ENCODE measurements at regions not wholly inside any gene's neighbourhood (a gene's known extent, or its start where the extent isn't known, plus 50 kb on each side); places are given as distances from the start of the nearest gene placed in this dataset.

DNA sequence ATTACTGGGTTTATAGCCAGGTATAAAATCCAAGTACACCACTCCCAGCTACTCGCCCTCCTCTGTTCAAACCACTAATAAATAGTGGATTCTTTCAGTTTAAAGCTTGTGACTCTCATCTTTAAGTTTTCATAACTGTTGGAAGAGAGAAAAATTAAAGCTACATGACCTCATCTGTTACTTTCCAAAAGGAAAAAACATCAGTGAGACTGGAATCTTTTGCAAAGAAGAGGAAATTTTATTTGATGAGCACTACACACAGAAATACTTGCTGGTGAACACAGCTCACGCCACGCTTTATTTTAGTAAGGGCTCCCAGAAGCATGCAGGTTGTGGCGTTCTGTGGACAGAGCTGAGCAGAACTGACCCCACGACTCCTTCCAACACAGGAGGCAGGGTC lies 527.0 kb upstream of the MGMT start:
- Histone ChIP-seq H3K4me3 (ENCODE audit: low read length in 3 of 3) (no peak overlapping the region), H3K36me3 (ENCODE audit: control insufficient read depth in 3 of 3, insufficient read depth in 3 of 3, low read length in 3 of 3) (no peaks in the 10 kb centered on the region), H3K9me3 (ENCODE audit: control insufficient read depth in 3 of 3, low read length in 3 of 3) (no peaks in the 10 kb centered on the region), H3K9ac (ENCODE audit: low read depth in 1 of 3, low read length in 3 of 3) (no peak overlapping the region), H3K4me1 (ENCODE audit: control insufficient read depth in 3 of 3, insufficient read depth in 3 of 3, low read length in 3 of 3) (peaks cover 0 to 3% (median 0%) of the 10 kb centered on the region in 3 donors), H3K27me3 (ENCODE audit: control insufficient read depth in 3 of 3, insufficient read depth in 3 of 3, low read length in 3 of 3) (no peaks in the 10 kb centered on the region), H3K27ac (ENCODE audit: low read depth, low read length) (no peak overlapping the region)

DNA sequence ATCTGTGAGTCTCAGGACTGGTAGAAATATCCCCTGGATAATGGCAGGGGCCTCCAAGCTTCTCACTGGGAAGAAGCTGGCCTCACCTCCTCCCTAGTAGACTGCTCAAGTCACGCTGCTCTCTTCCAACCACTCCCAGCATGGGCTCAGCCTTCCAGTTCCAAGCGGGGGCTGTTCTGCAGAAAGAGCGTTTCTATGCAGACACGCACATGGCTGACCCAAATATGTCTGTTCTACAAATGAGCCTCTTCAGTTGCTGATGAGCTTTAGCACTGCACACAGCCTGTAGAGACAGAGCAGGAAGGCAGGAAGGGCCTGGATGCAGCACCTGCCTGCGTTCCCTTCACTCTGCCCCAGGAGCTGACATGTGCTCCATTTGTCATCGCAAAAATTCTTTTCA lies 523.9 kb upstream of the MGMT start:
- Histone ChIP-seq H3K27ac (ENCODE audit: low read depth, low read length) (no peak overlapping the region), H3K27me3 (ENCODE audit: control insufficient read depth in 3 of 3, insufficient read depth in 3 of 3, low read length in 3 of 3) (peaks cover 0 to 6% (median 0%) of the 10 kb centered on the region in 3 donors), H3K4me1 (ENCODE audit: control insufficient read depth in 3 of 3, insufficient read depth in 3 of 3, low read length in 3 of 3) (peaks cover 0 to 2% (median 0%) of the 10 kb centered on the region in 3 donors), H3K9me3 (ENCODE audit: control insufficient read depth in 3 of 3, low read length in 3 of 3) (peaks cover 0 to 2% (median 2%) of the 10 kb centered on the region in 3 donors), H3K36me3 (ENCODE audit: control insufficient read depth in 3 of 3, insufficient read depth in 3 of 3, low read length in 3 of 3) (no peaks in the 10 kb centered on the region), H3K9ac (ENCODE audit: low read depth in 1 of 3, low read length in 3 of 3) (no peak overlapping the region), H3K4me3 (ENCODE audit: low read length in 3 of 3) (no peak overlapping the region)

DNA sequence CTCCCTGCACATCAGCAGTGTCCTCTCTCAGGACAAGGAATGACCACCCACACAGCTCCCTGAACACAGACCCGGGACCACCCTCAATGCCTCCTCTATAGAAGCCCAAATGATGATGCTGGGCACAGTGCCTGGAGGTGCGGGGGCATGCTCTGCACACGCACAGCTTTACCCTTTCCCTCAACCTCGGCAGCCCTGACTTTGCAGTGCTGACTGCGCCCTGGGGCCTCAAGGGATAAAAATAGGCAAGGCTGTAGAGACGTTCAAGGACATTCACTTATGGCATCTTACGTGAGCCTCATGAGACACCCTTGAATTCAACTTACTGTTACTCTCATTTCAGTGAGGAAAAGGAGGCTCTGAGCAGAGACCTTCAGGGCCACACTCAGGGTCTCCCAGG lies 521.6 kb upstream of the MGMT start:
- Histone ChIP-seq H3K27me3 (ENCODE audit: control insufficient read depth in 3 of 3, insufficient read depth in 3 of 3, low read length in 3 of 3) (peaks cover 0 to 6% (median 0%) of the 10 kb centered on the region in 3 donors), H3K9ac (ENCODE audit: low read depth in 1 of 3, low read length in 3 of 3) (no peak overlapping the region), H3K9me3 (ENCODE audit: control insufficient read depth in 3 of 3, low read length in 3 of 3) (peaks cover 0 to 2% (median 2%) of the 10 kb centered on the region in 3 donors), H3K4me1 (ENCODE audit: control insufficient read depth in 3 of 3, insufficient read depth in 3 of 3, low read length in 3 of 3) (no peaks in the 10 kb centered on the region), H3K36me3 (ENCODE audit: control insufficient read depth in 3 of 3, insufficient read depth in 3 of 3, low read length in 3 of 3) (no peaks in the 10 kb centered on the region), H3K4me3 (ENCODE audit: low read length in 3 of 3) (no peak overlapping the region), H3K27ac (ENCODE audit: low read depth, low read length) (no peak overlapping the region)

DNA sequence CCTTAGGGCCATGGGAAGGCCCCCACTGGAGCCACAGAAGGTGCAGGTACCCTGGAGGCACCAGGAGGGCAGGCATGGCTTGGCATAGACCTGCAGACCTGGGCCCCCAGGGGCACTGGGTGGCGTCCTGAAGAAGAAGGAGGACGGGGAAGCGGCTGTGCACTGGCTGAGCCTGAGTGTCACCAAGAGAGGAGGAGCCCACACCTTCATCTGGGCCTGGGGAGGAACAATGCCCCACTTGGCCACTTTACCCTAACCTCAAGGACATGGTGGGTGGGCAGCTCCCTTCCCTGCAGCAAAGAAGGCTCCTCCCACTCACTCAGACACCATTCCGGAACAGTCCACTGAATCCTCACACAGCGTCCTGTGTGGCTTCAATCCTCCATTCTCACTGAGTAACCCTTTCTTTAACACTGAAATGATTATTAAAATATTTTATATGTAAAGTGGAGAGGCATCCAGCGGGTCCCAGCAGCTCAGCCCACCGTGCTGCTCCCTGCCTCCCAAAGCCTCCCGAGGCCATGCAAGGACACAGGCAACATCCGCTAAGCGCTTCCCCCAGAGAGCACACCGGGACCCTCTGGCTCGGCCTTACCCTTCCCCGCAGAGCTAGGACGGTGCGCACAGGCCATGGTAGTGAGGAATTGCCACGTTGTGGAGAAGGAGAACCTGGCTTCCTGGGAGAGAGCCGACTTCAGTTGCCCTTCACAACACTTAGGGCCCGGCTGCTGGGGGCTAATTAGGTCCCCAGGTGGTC lies 516.7 kb upstream of the MGMT start:
- H3K36me3 ChIP-seq (ENCODE audit: control insufficient read depth in 3 of 3, insufficient read depth in 3 of 3, low read length in 3 of 3) = no peaks in the 10 kb centered on the region
- peaks cover 0 to 6% (median 0%) of the 10 kb centered on the region in 3 donors for H3K27me3 ChIP-seq (ENCODE audit: control insufficient read depth in 3 of 3, insufficient read depth in 3 of 3, low read length in 3 of 3)
- H3K27ac ChIP-seq (ENCODE audit: low read depth, low read length) = no peak overlapping the region
- H3K9ac ChIP-seq (ENCODE audit: low read depth in 1 of 3, low read length in 3 of 3) = no peak overlapping the region
- H3K4me3 ChIP-seq (ENCODE audit: low read length in 3 of 3) = no peak overlapping the region
- H3K9me3 ChIP-seq (ENCODE audit: control insufficient read depth in 3 of 3, low read length in 3 of 3) = peaks cover 0 to 2% (median 2%) of the 10 kb centered on the region in 3 donors
- no peaks in the 10 kb centered on the region for H3K4me1 ChIP-seq (ENCODE audit: control insufficient read depth in 3 of 3, insufficient read depth in 3 of 3, low read length in 3 of 3)

DNA sequence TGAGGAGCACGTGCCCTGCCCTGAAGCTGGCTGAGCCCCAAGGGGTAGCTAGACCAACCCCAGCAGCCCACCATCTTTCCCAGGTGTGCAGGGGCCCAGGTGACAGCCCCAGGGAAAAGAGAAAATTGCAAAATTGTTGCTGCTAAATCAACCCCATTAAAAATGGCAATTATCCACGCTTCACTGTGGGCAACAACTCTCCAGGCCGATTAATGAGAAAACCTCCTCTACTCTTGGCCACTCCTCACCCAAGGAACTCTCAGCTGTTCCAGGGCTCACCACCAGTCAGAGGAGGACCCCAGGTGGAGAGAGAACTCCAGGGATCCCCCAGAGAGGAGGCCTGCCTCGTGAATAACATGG lies 516.1 kb upstream of the MGMT start:
- Histone ChIP-seq H3K27ac (ENCODE audit: low read depth, low read length) (no peak overlapping the region), H3K27me3 (ENCODE audit: control insufficient read depth in 3 of 3, insufficient read depth in 3 of 3, low read length in 3 of 3) (peaks cover 0 to under 1% (median 0%) of the 10 kb centered on the region in 3 donors), H3K4me3 (ENCODE audit: low read length in 3 of 3) (no peak overlapping the region), H3K36me3 (ENCODE audit: control insufficient read depth in 3 of 3, insufficient read depth in 3 of 3, low read length in 3 of 3) (no peaks in the 10 kb centered on the region), H3K4me1 (ENCODE audit: control insufficient read depth in 3 of 3, insufficient read depth in 3 of 3, low read length in 3 of 3) (no peaks in the 10 kb centered on the region), H3K9ac (ENCODE audit: low read depth in 1 of 3, low read length in 3 of 3) (no peak overlapping the region), H3K9me3 (ENCODE audit: control insufficient read depth in 3 of 3, low read length in 3 of 3) (peaks cover 0 to 2% (median 2%) of the 10 kb centered on the region in 3 donors)

DNA sequence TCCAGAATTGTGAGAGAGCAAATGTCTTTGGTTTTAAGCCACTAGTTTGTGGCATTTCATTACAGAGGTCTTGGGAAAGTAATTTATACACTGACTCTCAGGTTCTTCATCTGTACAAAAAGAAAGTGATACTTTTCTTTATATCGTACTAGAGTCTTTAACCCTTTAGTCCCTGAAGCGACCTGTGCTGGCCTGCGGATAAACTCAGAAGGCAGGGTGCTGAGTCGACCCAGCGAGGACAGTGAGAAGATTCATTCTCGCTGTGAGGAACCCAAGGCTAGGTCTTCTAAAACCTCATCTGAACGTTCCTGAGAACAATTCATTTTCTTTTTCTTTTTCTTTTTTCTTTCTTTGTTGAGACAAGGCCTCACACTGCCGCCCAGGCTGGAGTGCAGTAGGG lies 514.2 kb upstream of the MGMT start:
- Histone ChIP-seq H3K9me3 (ENCODE audit: control insufficient read depth in 3 of 3, low read length in 3 of 3) (no peaks in the 10 kb centered on the region), H3K36me3 (ENCODE audit: control insufficient read depth in 3 of 3, insufficient read depth in 3 of 3, low read length in 3 of 3) (no peaks in the 10 kb centered on the region), H3K4me3 (ENCODE audit: low read length in 3 of 3) (no peak overlapping the region), H3K27me3 (ENCODE audit: control insufficient read depth in 3 of 3, insufficient read depth in 3 of 3, low read length in 3 of 3) (no peaks in the 10 kb centered on the region), H3K27ac (ENCODE audit: low read depth, low read length) (no peak overlapping the region), H3K4me1 (ENCODE audit: control insufficient read depth in 3 of 3, insufficient read depth in 3 of 3, low read length in 3 of 3) (no peaks in the 10 kb centered on the region), H3K9ac (ENCODE audit: low read depth in 1 of 3, low read length in 3 of 3) (no peak overlapping the region)

DNA sequence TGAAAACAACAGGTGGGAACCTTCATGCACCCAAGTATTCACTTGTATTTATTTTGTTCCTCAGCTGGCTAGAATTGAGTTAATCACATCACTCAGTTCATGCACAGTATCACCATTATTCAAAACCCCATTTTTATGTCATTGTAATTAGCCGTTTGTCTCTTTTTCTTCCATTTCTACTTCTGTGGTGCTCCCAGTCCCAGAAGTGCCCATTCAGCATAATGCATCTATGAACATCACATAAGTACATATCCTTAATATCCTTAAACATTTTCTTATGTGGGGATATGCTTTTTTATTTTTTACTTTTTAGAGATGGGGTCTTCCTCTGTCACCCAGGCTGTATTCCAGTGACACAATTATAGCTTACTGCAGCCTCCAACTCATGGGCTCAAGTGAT lies 510.9 kb upstream of the MGMT start:
- Histone ChIP-seq H3K4me3 (ENCODE audit: low read length in 3 of 3) (no peak overlapping the region), H3K9me3 (ENCODE audit: control insufficient read depth in 3 of 3, low read length in 3 of 3) (no peaks in the 10 kb centered on the region)

DNA sequence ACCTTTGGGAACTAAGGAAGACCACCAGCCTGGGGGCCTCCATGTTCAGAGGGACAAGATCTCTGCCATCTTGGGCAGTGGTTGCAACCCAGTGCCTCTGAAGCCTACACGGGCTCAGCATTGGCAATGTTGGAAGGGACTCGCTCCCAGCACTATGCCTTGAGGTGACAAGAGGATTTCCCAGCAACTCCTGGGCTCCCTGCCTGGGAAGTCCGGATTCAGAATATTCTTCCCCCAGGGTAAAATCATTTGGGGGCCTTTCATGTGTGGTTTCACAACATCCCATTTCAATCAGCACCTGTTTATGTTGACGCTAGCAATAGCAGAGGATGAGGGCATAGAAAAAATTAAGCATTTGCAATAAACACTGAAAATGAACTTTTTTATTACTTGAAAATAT lies 509.8 kb upstream of the MGMT start:
- no peak overlapping the region for H3K9ac ChIP-seq (ENCODE audit: low read depth in 1 of 3, low read length in 3 of 3)

More for the DNA sequence above, 510.9 kb upstream of the MGMT start:
- Histone ChIP-seq H3K4me1 (ENCODE audit: control insufficient read depth in 3 of 3, insufficient read depth in 3 of 3, low read length in 3 of 3) (no peaks in the 10 kb centered on the region), H3K27me3 (ENCODE audit: control insufficient read depth in 3 of 3, insufficient read depth in 3 of 3, low read length in 3 of 3) (peaks cover 0 to 1% (median 0%) of the 10 kb centered on the region in 3 donors), H3K36me3 (ENCODE audit: control insufficient read depth in 3 of 3, insufficient read depth in 3 of 3, low read length in 3 of 3) (no peaks in the 10 kb centered on the region), H3K27ac (ENCODE audit: low read depth, low read length) (no peak overlapping the region), H3K9ac (ENCODE audit: low read depth in 1 of 3, low read length in 3 of 3) (no peak overlapping the region)

DNA sequence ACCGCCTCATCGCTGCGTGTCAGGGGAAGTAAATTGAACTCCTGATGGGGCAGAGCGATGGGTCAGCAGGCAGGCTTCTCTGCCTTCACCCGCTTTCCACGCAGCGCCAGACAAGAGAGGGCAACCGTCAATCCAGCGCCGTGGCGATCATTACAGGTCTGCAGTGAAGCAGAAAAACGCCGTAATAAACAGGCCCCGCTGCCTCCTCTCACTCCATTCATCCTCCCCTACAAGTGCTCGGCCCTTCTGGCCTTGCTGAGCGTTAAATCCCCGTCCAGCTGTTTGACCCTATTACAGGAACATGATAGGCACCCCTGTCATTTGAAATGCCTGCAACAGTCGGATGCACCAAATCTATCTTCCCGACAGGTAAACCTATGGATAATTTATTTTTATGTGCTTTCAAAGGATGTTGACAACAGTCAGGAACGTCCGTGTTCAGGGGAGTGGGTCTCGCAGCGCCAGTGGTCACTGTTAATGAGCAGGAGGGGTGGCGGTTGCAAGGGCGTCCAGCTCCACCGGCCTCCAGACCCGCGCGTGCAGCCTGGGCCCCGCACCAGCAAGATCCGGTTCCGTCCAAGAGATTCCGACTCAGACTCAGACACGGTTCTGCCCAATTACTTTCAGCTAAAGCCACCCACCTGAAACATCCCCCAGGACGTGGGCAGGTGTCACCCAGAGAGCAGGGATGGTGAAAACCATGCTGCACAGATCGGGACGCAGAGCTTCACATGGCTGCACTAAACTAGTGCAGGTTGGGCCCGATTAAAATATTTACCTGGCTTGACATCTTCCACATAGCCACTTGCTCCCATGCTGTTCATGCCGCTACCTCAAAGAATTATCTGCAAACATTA lies 508.0 kb upstream of the MGMT start:
- Histone ChIP-seq H3K36me3 (ENCODE audit: control insufficient read depth in 3 of 3, insufficient read depth in 3 of 3, low read length in 3 of 3) (no peaks in the 10 kb centered on the region), H3K27ac (ENCODE audit: low read depth, low read length) (no peak overlapping the region), H3K4me3 (ENCODE audit: low read length in 3 of 3) (no peak overlapping the region), H3K4me1 (ENCODE audit: control insufficient read depth in 3 of 3, insufficient read depth in 3 of 3, low read length in 3 of 3) (no peaks in the 10 kb centered on the region), H3K9ac (ENCODE audit: low read depth in 1 of 3, low read length in 3 of 3) (no peak overlapping the region), H3K9me3 (ENCODE audit: control insufficient read depth in 3 of 3, low read length in 3 of 3) (no peaks in the 10 kb centered on the region), H3K27me3 (ENCODE audit: control insufficient read depth in 3 of 3, insufficient read depth in 3 of 3, low read length in 3 of 3) (peaks cover 0 to 3% (median 0%) of the 10 kb centered on the region in 3 donors)

More for the DNA sequence above, 509.8 kb upstream of the MGMT start:
- Histone ChIP-seq H3K27me3 (ENCODE audit: control insufficient read depth in 3 of 3, insufficient read depth in 3 of 3, low read length in 3 of 3) (peaks cover 0 to 3% (median 0%) of the 10 kb centered on the region in 3 donors), H3K9me3 (ENCODE audit: control insufficient read depth in 3 of 3, low read length in 3 of 3) (no peaks in the 10 kb centered on the region), H3K4me1 (ENCODE audit: control insufficient read depth in 3 of 3, insufficient read depth in 3 of 3, low read length in 3 of 3) (no peaks in the 10 kb centered on the region), H3K4me3 (ENCODE audit: low read length in 3 of 3) (no peak overlapping the region), H3K36me3 (ENCODE audit: control insufficient read depth in 3 of 3, insufficient read depth in 3 of 3, low read length in 3 of 3) (no peaks in the 10 kb centered on the region), H3K27ac (ENCODE audit: low read depth, low read length) (no peak overlapping the region)

DNA sequence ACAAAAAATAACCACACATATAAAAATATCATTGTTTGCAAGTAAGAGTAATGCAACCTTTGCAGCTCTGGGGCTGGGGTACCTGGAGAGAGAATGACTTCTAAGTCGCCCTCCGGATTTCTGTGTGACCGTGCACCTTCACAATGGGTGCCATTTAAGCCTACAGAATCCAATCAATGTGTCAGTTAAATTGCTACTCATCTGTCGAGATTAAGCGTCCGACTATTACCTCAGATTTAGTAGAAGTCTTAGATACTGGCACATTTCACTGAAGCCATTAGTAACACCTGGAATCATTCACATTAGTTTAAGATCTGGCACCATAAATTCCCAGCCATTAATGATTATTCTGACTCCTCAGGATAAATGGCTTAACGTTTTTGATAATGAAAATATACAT lies 507.3 kb upstream of the MGMT start:
- Histone ChIP-seq H3K4me1 (ENCODE audit: control insufficient read depth in 3 of 3, insufficient read depth in 3 of 3, low read length in 3 of 3) (no peaks in the 10 kb centered on the region), H3K36me3 (ENCODE audit: control insufficient read depth in 3 of 3, insufficient read depth in 3 of 3, low read length in 3 of 3) (no peaks in the 10 kb centered on the region), H3K9me3 (ENCODE audit: control insufficient read depth in 3 of 3, low read length in 3 of 3) (no peaks in the 10 kb centered on the region), H3K9ac (ENCODE audit: low read depth in 1 of 3, low read length in 3 of 3) (no peak overlapping the region), H3K27ac (ENCODE audit: low read depth, low read length) (no peak overlapping the region), H3K27me3 (ENCODE audit: control insufficient read depth in 3 of 3, insufficient read depth in 3 of 3, low read length in 3 of 3) (peaks cover 0 to 3% (median 0%) of the 10 kb centered on the region in 3 donors), H3K4me3 (ENCODE audit: low read length in 3 of 3) (no peak overlapping the region)

Measured in skeletal muscle tissue (tissue), 3 donors.